ENCODE measurements at regions not wholly inside any gene's neighbourhood (a gene's known extent, or its start where the extent isn't known, plus 50 kb on each side); places are given as distances from the start of the nearest gene placed in this dataset.
"Not testable (repeated sequence)": the region's sequence is repeated elsewhere in the genome, so short reads cannot be mapped to it uniquely, and the experiment has no call there.

DNA sequence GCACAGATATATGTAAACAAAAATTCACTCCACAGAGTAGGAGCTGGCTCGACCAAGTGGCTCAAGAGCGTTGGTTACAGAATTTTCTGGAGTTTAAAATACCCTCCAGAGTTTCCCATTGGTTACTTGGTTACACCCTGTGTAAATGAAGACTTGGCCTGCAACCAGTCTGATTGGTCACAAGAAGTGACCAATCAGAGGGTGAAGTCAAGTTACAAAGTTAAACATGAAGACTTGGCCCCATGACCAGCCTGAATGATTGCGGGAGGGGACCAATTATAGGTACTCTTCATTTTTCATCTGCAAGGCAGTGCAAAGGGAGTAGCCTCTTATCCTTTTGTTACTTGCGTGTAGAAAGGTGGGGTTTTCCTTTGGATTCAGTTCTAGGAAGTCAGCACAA lies 121.3 kb upstream of the SALL1 start:
- TF ChIP-seq, protein P1, sequence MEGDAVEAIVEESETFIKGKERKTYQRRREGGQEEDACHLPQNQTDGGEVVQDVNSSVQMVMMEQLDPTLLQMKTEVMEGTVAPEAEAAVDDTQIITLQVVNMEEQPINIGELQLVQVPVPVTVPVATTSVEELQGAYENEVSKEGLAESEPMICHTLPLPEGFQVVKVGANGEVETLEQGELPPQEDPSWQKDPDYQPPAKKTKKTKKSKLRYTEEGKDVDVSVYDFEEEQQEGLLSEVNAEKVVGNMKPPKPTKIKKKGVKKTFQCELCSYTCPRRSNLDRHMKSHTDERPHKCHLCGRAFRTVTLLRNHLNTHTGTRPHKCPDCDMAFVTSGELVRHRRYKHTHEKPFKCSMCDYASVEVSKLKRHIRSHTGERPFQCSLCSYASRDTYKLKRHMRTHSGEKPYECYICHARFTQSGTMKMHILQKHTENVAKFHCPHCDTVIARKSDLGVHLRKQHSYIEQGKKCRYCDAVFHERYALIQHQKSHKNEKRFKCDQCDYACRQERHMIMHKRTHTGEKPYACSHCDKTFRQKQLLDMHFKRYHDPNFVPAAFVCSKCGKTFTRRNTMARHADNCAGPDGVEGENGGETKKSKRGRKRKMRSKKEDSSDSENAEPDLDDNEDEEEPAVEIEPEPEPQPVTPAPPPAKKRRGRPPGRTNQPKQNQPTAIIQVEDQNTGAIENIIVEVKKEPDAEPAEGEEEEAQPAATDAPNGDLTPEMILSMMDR (IDR thresholded peaks at IDR 0.05): no peak
- peak; percentile 2 for DNase-seq (ENCODE audit: low spot score)
- Histone ChIP-seq H3K27ac (no peak overlapping the region), H3K4me3 (no peak overlapping the region)

- Histone ChIP-seq H3K4me3 (no peak overlapping the region), H3K27ac (no peak overlapping the region)
- TF ChIP-seq, protein P1 (IDR thresholded peaks at IDR 0.05): no peak
- peak; percentile 40 for DNase-seq (ENCODE audit: low spot score)
Observed at GRCh38 chr16:51271156-51271701, 120.2 kb upstream of the SALL1 start.

GRCh38 chr16:51268237-51268636 lies 117.2 kb upstream of the SALL1 start:
- Histone ChIP-seq H3K27ac (no peak overlapping the region), H3K4me3 (no peak overlapping the region)
- peak; percentile 35 for DNase-seq (ENCODE audit: low spot score)
- TF ChIP-seq, protein P1 (IDR thresholded peaks at IDR 0.05): no peak

DNA sequence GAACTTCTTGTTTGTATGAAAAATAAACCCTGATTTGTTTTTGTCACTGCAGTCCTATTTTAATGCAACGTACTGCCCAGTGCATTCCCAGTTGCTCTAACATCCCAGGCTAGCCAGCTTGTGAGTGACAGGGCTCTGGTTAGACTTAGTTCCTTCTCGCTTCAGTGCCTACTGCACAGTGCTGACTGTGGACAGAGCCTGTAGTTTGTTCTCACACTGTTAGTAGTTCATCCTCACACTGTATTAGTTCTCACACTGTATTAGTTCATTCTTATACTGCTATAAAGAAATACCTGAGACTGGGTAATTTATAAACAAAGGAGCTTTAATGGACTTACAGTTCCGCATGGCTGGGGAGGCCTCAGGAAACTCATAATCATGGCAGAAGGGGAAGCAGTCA lies 116.6 kb upstream of the SALL1 start:
- no peak overlapping the region for H3K27ac ChIP-seq
- TF ChIP-seq, protein P1 (IDR thresholded peaks at IDR 0.05): no peak
- H3K4me3 ChIP-seq: no peak overlapping the region
- peak; percentile 4 for DNase-seq (ENCODE audit: low spot score)

DNA sequence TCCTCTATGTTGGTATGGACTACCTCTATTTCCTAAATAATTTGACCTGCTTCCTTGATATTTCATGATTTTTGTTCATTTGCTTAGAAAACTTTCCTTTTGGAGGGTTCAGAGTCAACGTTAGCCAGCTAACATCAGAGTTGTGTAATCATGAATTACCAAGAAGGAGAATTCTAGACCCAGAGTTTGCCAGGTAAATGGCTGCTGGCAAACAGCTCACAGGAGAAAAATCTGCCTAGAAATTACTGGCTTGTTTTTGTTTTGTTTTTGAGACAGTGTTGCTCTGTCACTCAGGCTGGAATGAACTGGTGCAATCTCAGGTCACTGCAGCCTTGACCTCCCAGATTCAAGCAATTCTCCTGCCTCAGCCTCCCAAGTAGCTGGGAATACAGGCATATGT lies 111.4 kb upstream of the SALL1 start:
- no peak for DNase-seq (ENCODE audit: low spot score)
- TF ChIP-seq, protein P1 (IDR thresholded peaks at IDR 0.05): no peak
- H3K27ac ChIP-seq: no peak overlapping the region
- no peak overlapping the region for H3K4me3 ChIP-seq

GRCh38 chr16:51261919-51262318 lies 110.8 kb upstream of the SALL1 start:
- no peak for DNase-seq (ENCODE audit: low spot score)
- Histone ChIP-seq H3K4me3 (no peak overlapping the region), H3K27ac (no peak overlapping the region)
- TF ChIP-seq, protein P1 (IDR thresholded peaks at IDR 0.05): no peak

- no peak for DNase-seq (ENCODE audit: low spot score)
- TF ChIP-seq, protein P1 (IDR thresholded peaks at IDR 0.05): no peak
- H3K27ac ChIP-seq: no peak overlapping the region
- no peak overlapping the region for H3K4me3 ChIP-seq
Observed at GRCh38 chr16:51255349-51255972, 104.4 kb upstream of the SALL1 start.

- H3K4me3 ChIP-seq; DNase-seq (ENCODE audit: low spot score); H3K27ac ChIP-seq: not testable (repeated sequence)
Observed at GRCh38 chr16:51254390-51254789, 103.3 kb upstream of the SALL1 start.
